MM.1S (cell line): ENCODE measurements at regions not wholly inside any gene's neighbourhood (a gene's known extent, or its start where the extent isn't known, plus 50 kb on each side); places are given as distances from the start of the nearest gene placed in this dataset.

Experiments used
- DNase-seq: peaks from one replicate; pipeline ENCODE4 v3.0.0-alpha.2; 2015
- H2AFZ ChIP-seq: fragments of 300-600 bp; sonication (generic); 2 replicates; pipeline ENCODE4 v1.6.0; 2016; ENCODE audit warnings: antibody characterized with exemption, low read length
- H3F3A ChIP-seq: fragments of 300-600 bp; sonication (generic); 2 replicates; pipeline ENCODE4 v1.6.1; 2016; ENCODE audit warnings: mild to moderate bottlenecking, antibody characterized with exemption, low read length, moderate library complexity, mixed read lengths; ENCODE audit not compliant: insufficient read depth
- H3K27ac ChIP-seq: fragments of 300-600 bp; sonication (generic); 2 replicates; pipeline ENCODE4 v1.5.1; 2016; ENCODE audit warnings: mild to moderate bottlenecking, low read length
- H3K27me3 ChIP-seq: fragments of 300-600 bp; sonication (generic); replicated peaks from 2 replicates; pipeline ENCODE4 v1.6.0; 2016; ENCODE audit warnings: low read length; ENCODE audit not compliant: insufficient read depth
- H3K36me3 ChIP-seq: fragments of 300-600 bp; sonication (generic); replicated peaks from 2 replicates; pipeline ENCODE4 v1.6.1; 2016; ENCODE audit warnings: mild to moderate bottlenecking, low read length, mixed read lengths; ENCODE audit not compliant: insufficient read depth
- H3K4me1 ChIP-seq: fragments of 300-600 bp; sonication (generic); 2 replicates; pipeline ENCODE4 v1.6.1; 2016; ENCODE audit warnings: low read length, mixed read lengths
- H3K4me2 ChIP-seq: fragments of 300-600 bp; sonication (generic); 2 replicates; pipeline ENCODE4 v1.6.0; 2016; ENCODE audit warnings: low read depth, low read length
- H3K4me3 ChIP-seq: fragments of 300-600 bp; sonication (generic); 2 replicates; pipeline ENCODE4 v1.5.1; 2016; ENCODE audit warnings: low read length, mixed read lengths
- H3K79me2 ChIP-seq: fragments of 300-600 bp; sonication (generic); 2 replicates; pipeline ENCODE4 v1.6.1; 2016; ENCODE audit warnings: mixed run types, low read length, mixed read lengths
- H3K9ac ChIP-seq: fragments of 300-600 bp; sonication (generic); 2 replicates; pipeline ENCODE4 v1.6.1; 2016; ENCODE audit warnings: low read length, mixed read lengths
- H3K9me2 ChIP-seq: fragments of 300-600 bp; sonication (generic); replicated peaks from 2 replicates; pipeline ENCODE4 v1.6.1; 2016; ENCODE audit warnings: mild to moderate bottlenecking, low read length, mixed read lengths; ENCODE audit not compliant: insufficient read depth
- H3K9me3 ChIP-seq: fragments of 300-600 bp; sonication (generic); replicated peaks from 2 replicates; pipeline ENCODE4 v1.6.1; 2016; ENCODE audit warnings: mild to moderate bottlenecking, low read length, mixed read lengths; ENCODE audit not compliant: insufficient read depth
- H4K20me1 ChIP-seq: fragments of 300-600 bp; sonication (generic); 2 replicates; pipeline ENCODE4 v1.6.1; 2016; ENCODE audit warnings: mild to moderate bottlenecking, low read length, moderate library complexity, mixed read lengths; ENCODE audit not compliant: insufficient read depth
- CTCF ChIP-seq: fragments of 300-600 bp; sonication (generic); IDR thresholded peaks from 2 replicates; pipeline ENCODE4 v1.5.1; 2016; ENCODE audit warnings: antibody characterized with exemption, low read length, mixed read lengths
- EZH2 ChIP-seq: fragments of 300-600 bp; sonication (generic); optimal IDR thresholded peaks from 2 replicates; pipeline ENCODE3; 2017; ENCODE audit warnings: low read depth, mild to moderate bottlenecking, antibody characterized with exemption, low read length, mixed read lengths
- EZH2phosphoT487 ChIP-seq: fragments of 300-600 bp; sonication (generic); IDR thresholded peaks from 2 replicates; pipeline ENCODE4 v1.6.1; 2018; ENCODE audit warnings: antibody characterized with exemption, low read length

- no peak overlapping the region for H3K27ac ChIP-seq
Observed at GRCh38 chr1:234734412-234734835, 124.4 kb upstream of the IRF2BP2 start.

GRCh38 chr1:234733427-234733826 is 123.4 kb upstream of the IRF2BP2 start:
- no peaks in the 10 kb centered on the region for H3K79me2 ChIP-seq
- H3K9me2 ChIP-seq = no peaks in the 10 kb centered on the region
- 0 out of 2 replicates have a peak, but pooled peaks cover 1% of the 10 kb centered on the region for H3K27me3 ChIP-seq
- no peak overlapping the region for H3K4me3 ChIP-seq
- TF ChIP-seq CTCF = no peak
- TF ChIP-seq EZH2 = no peak
- TF ChIP-seq EZH2phosphoT487 = no peak
- H3K36me3 ChIP-seq = no peaks in the 10 kb centered on the region
- no peaks in the 10 kb centered on the region for H3F3A ChIP-seq
- no peak for DNase-seq
- no peak overlapping the region for H3K9ac ChIP-seq
- H2AFZ ChIP-seq = no peak overlapping the region
- no peak overlapping the region for H3K27ac ChIP-seq
- no peak overlapping the region for H3K4me2 ChIP-seq
- H3K4me1 ChIP-seq = no peaks in the 10 kb centered on the region
- H3K9me3 ChIP-seq = no peaks in the 10 kb centered on the region
- no peaks in the 10 kb centered on the region for H4K20me1 ChIP-seq

More at GRCh38 chr1:234734412-234734835, 124.4 kb upstream of the IRF2BP2 start:
- no peak overlapping the region for H3K4me3 ChIP-seq
- H3K9me2 ChIP-seq = no peaks in the 10 kb centered on the region
- H3K36me3 ChIP-seq = no peaks in the 10 kb centered on the region
- no peak overlapping the region for H3K4me2 ChIP-seq
- no peaks in the 10 kb centered on the region for H3K27me3 ChIP-seq
- H3K9ac ChIP-seq = no peak overlapping the region
- no peaks in the 10 kb centered on the region for H4K20me1 ChIP-seq
- TF ChIP-seq CTCF (no peak), EZH2 (no peak), EZH2phosphoT487 (no peak)
- DNase-seq = no peak
- H3K9me3 ChIP-seq = no peaks in the 10 kb centered on the region
- no peaks in the 10 kb centered on the region for H3K79me2 ChIP-seq
- no peak overlapping the region for H2AFZ ChIP-seq
- H3K4me1 ChIP-seq = no peaks in the 10 kb centered on the region
- no peaks in the 10 kb centered on the region for H3F3A ChIP-seq

DNA sequence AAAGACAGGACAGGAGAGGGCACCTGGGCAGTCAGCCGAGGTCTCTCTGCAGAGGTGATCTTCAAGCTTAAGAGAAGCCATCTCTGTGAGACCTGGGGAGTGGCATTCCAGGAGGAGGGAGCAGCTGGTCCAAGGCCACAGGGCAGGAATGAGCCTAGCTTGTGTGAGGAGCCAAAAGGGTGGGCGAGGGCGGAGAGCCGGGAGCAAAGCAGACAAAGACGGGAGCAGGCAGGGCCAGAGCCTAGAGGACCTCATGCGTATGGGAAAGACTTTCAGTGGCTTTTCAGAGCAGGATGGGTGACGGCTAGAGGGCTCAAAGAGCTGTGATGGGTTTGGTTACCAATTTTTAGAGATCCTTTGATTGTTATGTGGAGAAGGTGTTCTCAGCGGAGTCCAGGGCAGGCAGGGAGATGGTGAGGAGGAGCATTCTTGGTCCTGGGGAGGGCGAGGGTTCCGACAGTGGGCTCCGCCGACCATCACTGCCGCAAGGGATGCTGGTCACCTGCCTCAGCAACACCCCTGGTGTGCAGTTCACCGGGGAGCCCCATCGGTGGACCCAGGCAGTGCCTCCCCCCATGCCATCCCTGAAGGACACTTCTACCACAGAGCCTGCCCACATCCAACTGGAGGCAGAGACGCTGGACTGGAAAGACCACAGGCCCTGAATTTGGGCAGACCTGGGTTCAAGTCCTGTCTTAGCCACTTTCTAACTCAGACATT is 122.9 kb upstream of the IRF2BP2 start:
- Histone ChIP-seq H3K79me2 (no peaks in the 10 kb centered on the region), H3F3A (no peaks in the 10 kb centered on the region), H3K36me3 (no peaks in the 10 kb centered on the region), H3K9me3 (no peaks in the 10 kb centered on the region), H3K9ac (no peak overlapping the region), H4K20me1 (no peaks in the 10 kb centered on the region), H3K4me1 (no peaks in the 10 kb centered on the region), H3K27me3 (0 out of 2 replicates have a peak, but pooled peaks cover 4% of the 10 kb centered on the region), H2AFZ (no peak overlapping the region), H3K9me2 (no peaks in the 10 kb centered on the region), H3K27ac (no peak overlapping the region), H3K4me2 (no peak overlapping the region), H3K4me3 (no peak overlapping the region)
- no peak for TF ChIP-seq CTCF
- TF ChIP-seq EZH2 = no peak
- no peak for TF ChIP-seq EZH2phosphoT487
- no peak for DNase-seq
